Stimulated activated CD4-positive, alpha-beta T cell treated with anti-CD3 and anti-CD28 coated beads, Interleukin-12 subunit alpha, Interleukin-12 subunit beta, amount 100 ng/mL, for 48 hours (primary cell): ENCODE measurements at regions not wholly inside any gene's neighbourhood (a gene's known extent, or its start where the extent isn't known, plus 50 kb on each side); places are given as distances from the start of the nearest gene placed in this dataset.

Experiments
- DNase-seq, 3 donors: peaks; one replicate each; pipeline ENCODE4 v3.0.0-alpha.2; 2020; ENCODE audit warnings: low read depth in 2 of 3, low spot score in 1 of 3

DNA sequence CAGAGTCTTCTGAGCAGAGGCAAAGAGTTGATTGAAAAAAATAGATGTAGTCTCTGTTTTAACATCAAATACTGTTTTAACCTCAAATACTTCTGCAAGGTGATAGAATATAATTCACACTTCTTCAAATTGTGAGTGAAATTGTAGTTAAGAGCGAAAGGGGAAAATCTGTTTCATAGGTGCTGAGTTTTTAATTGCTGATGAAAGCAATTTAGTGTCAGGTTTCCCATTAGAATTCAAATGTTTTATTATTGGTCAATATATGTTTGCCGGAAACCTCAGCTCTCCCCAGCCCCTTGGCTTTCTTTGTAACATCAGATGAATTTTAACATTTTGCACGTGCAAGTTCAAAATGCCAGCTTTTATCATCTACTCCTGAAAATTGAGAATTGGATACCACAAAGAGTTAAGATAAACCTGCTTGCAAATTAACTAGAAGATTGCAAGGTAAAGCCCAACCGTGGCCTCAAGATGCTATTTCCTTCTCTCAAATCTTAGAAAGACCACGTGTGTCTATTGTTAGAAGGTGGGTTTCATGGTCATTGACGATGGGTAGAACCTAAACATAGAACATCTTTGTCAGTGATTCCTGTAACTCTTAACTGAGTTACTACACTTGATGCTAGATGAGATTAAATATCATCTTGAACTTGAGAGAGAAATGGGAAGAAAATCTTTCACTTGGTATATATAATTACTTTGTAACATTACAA, 1824.2 kb upstream of the TENM3 start:
- DNase-seq: no peak

DNA sequence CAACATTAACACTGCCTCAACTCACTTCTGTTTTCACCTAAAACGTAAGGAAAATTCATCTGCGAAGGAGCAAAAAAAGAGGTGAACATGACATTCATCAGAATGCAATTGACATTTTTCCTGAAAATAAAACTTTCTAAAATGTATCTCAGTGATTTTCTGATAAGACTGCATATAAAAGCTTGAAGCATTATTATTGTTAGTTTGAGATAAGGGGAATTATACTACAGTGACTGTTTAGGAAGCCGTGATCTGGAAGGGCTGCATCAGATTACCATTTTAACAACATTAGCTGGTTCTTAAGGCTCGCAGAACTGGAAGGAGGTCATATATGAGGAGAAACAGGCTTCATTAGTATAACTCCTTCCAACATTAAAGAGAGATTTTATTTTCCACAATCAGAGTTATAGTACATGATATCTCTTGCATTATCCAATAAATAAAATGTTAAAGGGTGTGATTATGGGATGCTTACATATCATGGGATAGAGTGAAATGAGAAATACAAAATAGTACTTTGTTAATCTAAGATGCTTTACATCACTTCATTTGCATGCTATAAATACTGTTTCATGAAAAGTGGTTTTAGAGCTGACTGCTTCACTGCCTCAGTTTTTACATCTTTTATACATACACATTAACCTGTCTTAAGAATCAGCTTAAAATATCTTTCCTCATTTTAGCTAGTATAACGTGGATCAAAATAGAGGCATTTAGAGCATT, 1820.1 kb upstream of the TENM3 start:
- DNase-seq: no peak

- no peak for DNase-seq
Observed at GRCh38 chr4:180423712-180424057, 1819.5 kb upstream of the TENM3 start.

GRCh38 chr4:180426938-180427337, 1816.3 kb upstream of the TENM3 start:
- DNase-seq: no peak

DNA sequence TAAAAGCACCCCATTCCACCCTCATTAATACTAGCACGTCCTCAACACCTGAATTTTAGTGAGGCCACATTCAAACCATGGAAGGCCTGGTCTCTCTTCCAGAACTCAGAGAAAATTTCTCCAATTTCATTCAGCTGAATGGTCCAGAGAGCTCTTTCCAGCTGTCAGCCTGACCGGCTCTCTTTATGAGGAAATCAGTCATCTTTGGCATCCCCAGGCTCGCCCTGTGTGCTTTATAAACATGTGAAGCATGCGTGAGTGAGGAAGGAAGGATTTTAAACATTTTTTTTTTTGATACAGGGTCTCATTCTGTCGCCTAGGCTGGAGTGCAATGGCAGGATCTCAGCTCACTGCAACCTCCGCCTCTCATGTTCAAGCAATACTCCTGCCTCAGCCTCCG, 1812.9 kb upstream of the TENM3 start:
- DNase-seq: no peak

DNA sequence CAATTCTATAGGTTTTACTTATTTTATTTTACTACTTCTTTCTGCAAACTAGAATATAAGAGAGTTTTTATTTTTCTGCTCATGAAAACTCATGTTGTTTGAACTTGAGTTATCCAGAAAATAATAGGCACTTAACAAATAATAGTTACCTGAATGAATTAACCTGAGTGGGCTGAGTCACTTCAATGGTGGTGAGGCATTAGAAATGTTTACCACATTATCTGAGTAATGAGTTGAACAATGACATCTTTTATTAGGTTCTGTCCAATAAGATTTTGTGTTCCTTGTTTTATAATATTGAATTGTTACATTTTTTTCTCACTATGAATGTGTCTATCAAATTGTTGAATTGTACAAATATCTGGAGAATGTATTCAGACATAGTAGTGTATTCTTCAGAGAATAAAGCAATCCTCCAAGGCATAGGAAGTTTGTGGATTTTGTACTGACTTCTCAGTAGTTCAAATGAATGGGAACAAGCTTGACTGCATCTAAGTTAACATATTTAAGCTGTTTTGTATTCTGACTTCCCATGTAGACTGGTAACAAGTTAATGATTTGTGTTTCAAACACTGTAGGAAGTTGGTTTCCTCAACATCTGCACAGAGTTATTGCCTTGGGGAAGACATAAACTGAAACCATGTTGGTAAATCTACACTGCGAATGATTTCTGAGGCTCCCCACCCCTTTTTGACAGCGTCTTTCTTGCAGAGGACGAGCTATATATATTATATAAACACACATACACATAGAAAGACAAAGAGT, 1808.9 kb upstream of the TENM3 start:
- no peak for DNase-seq

DNA sequence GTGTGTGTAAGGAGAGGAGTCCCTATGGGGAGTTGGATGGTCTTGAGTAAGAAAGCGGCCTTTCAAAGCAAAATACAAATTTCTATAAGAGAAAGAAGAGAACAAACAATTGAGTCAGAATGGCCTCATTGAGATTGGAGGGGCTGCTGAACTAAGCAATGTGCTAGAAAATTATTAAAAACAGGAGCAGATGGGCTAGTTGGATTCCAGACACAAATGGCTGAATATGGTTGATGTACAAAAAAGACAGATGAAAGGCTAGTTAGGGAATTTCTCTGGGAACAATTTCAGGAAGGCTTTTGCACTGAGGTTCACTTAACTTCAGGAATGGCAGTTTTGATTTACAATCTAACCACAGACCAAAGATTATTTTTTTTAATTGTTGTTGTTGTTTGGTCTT, 1806.8 kb upstream of the TENM3 start:
- DNase-seq: no peak

DNA sequence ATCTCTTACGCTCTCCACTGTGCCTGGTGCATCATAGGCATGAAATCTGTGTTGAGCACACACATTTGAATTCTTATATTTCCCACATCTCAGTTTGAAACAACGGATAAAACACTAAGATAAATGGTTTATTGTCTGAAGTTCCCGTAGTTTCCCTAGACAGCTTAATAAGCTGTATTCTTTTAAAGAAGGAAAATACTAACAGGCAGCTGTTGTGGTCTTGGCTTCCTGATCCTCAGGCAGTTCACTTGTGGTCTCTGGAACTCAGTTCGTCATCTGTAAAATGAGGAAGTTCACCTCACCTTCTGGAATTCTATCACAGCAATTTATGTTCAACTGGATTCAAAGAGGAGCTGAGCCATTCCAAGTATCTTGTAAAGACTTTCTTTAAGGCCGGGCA, 1805.6 kb upstream of the TENM3 start:
- no peak for DNase-seq

DNA sequence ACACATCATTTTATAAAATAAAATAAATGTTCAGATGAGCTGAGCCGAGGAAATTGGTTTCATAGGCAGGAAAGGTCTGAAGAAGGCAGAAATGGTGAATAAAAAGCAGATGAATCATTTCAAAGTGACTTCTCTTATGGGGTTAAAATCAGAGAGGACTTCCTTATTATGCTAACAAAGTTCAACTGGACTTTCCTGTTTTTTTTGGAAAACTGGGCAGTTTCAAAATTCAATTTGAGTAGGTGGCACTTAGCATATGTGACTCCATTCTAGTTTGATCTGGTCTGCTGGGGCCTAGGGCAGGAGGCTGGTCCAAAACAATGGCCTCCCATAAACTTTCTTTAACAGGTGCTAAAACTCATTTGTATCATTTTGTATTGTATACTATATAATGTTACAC, 1794.9 kb upstream of the TENM3 start:
- no peak for DNase-seq

DNA sequence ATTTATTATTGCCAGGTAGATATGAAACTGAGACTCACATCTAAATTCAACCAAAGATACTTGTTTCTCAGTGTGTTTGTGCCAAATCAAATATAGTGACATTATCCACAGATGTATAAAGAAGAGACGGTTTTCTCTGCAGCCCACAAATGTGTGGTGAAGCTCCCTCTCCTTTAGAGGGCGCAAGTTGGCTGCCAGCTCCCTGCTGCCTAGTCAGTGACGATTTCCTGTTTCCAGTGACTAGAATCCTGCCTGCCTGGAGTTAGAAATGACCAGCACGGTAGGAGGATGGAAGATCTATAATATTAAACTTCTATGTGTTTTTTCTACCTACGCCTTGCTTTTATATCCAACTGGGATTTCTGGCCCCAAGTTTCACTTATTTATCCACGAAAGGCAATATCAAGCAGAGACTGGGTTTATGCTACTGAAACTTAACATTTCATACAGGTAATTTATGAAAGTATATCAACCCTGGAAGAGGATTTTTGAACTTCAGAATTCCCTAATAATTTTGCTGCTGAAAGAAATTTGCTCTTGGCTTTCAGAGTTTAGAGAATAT, 1793.7 kb upstream of the TENM3 start:
- DNase-seq: no peak

- no peak for DNase-seq
Observed at GRCh38 chr4:180455226-180455625, 1788.0 kb upstream of the TENM3 start.

- no peak for DNase-seq
Observed at GRCh38 chr4:180456928-180457327, 1786.3 kb upstream of the TENM3 start.

DNA sequence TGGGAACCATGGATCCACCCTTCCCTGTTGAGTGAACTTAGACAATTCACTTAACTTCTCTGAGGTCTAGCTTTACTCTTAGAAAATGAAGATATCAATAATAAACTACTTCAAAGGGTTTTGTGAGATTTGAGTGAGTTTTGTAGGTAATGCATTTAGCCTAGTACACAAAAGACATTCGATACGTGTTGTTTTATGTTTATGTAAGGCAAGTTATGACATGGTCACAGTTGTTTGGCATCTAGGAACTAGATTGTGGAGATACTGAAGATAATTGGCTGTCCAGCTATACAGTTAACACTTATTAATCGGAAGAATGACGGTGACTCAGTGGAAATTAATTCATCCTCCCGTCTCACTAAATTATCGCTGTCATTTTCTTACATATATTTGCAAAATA, 1781.1 kb upstream of the TENM3 start:
- DNase-seq: no peak

GRCh38 chr4:180465364-180465763, 1777.8 kb upstream of the TENM3 start:
- no peak for DNase-seq

DNA sequence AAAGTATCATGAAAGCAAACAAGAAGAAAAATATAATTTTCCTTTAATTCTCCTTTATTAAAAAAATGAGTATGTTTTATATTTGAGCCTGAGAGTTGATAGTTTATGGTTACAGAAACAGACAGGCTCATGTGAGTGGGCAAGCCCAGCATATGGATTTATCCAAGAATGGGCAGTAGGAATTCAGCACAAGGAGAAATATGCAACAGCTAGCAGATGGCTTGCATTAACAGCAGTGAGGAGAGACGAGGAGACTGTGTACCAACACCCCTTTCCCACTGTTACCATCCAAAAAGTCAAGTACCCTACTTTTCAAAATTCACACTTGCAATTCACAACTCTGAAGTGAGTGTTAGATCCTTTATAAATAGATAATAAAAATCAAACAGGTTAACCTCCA, 1760.2 kb upstream of the TENM3 start:
- DNase-seq: no peak

DNA sequence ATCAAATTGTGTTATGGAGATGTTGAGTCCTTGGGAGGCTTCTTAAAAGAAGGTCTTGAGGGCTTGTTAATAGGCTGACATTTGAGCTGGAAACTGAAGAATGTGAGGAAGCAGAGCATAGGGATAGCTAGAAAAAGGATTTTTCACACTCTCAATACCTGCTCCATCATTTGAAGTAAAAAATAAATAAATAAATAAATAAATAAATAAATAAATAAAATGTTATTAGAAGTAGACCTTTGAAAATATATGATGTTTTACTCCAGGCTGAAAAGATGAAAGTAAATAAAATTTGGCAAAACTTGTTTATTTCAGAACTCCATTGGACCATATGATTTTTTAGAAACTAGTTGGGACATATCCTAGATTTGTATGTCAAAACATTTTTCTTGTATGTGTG, 1757.8 kb upstream of the TENM3 start:
- DNase-seq: no peak

- DNase-seq: no peak
Observed at GRCh38 chr4:180486342-180486741, 1756.9 kb upstream of the TENM3 start.

GRCh38 chr4:180489787-180490186, 1753.4 kb upstream of the TENM3 start:
- DNase-seq: no peak

GRCh38 chr4:180491210-180491609, 1752.0 kb upstream of the TENM3 start:
- no peak for DNase-seq

DNA sequence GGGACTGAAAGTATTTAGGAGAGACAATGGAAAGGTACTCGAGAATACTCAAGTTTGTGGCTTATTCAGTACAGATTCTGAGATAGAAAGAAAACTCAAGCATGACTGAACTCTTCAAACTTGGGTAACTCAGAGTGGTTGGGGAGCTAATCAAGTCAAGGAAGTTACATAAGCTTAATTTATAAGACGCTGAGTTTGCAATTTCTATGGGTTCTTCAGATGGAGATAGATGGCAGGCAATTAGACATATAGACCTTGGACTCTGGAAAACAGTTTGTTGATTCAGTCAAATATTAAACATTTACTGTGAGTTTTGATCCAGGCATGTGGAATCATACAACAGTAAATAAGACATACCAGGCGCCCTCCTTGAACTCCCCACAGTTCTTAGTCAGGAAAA, 1749.9 kb upstream of the TENM3 start:
- DNase-seq: no peak

GRCh38 chr4:180500154-180500553, 1743.0 kb upstream of the TENM3 start:
- DNase-seq: no peak
